GM18951 (cell line): ENCODE measurements at regions not wholly inside any gene's neighbourhood (a gene's known extent, or its start where the extent isn't known, plus 50 kb on each side); places are given as distances from the start of the nearest gene placed in this dataset.
"Not testable (repeated sequence)": the region's sequence is repeated elsewhere in the genome, so short reads cannot be mapped to it uniquely, and the experiment has no call there.

ENCODE experiments used
- POLR2A ChIP-seq: IDR thresholded peaks from 4 replicates; pipeline ENCODE4 v1.6.1; 2011; ENCODE audit warnings: mild to moderate bottlenecking; ENCODE audit not compliant: insufficient read length, insufficient read depth; ENCODE audit errors: extremely low read depth
- in situ Hi-C: fragments of 300-500 bp; cut with MboI; formaldehyde crosslinking; loops from one replicate; pipeline ENCODE4 v1.12.0; 2022; ENCODE audit warnings: low sequenced_read_pairs, mixed read lengths, inconsistent platforms; ENCODE audit not compliant: unreplicated experiment

GRCh38 chr15:91431041-91431715 is 331.1 kb downstream of the SV2B start:
- TF ChIP-seq POLR2A, result no peak
- in situ Hi-C loops, result no loop called here

- in situ Hi-C loops, result no loop called here
- TF ChIP-seq POLR2A, result no peak
These were observed 335.1 kb downstream of the SV2B start for GRCh38 chr15:91435113-91435512.

- TF ChIP-seq POLR2A, result no peak
- in situ Hi-C loops, result no loop called here
These were observed 344.6 kb downstream of the SV2B start for GRCh38 chr15:91444656-91445055.

- no peak for TF ChIP-seq POLR2A
- in situ Hi-C loops, result no loop called here
These were observed 345.7 kb downstream of the SV2B start for GRCh38 chr15:91445695-91446228.

- TF ChIP-seq POLR2A, result no peak
- in situ Hi-C loops, result no loop called here
These were observed 348.1 kb downstream of the SV2B start for GRCh38 chr15:91447991-91448644.

- in situ Hi-C loops, result not testable (repeated sequence)
These were observed 353.3 kb downstream of the SV2B start for GRCh38 chr15:91453376-91453775.

GRCh38 chr15:91456251-91456718 is 356.2 kb downstream of the SV2B start:
- no peak for TF ChIP-seq POLR2A
- in situ Hi-C loops, result no loop called here

GRCh38 chr15:91456921-91457320 is 356.9 kb downstream of the SV2B start:
- no peak for TF ChIP-seq POLR2A
- in situ Hi-C loops, result no loop called here

- no peak for TF ChIP-seq POLR2A
- in situ Hi-C loops, result no loop called here
These were observed 361.3 kb downstream of the SV2B start for GRCh38 chr15:91461377-91461776.

- no peak for TF ChIP-seq POLR2A
- in situ Hi-C loops, result no loop called here
These were observed 365.0 kb downstream of the SV2B start for GRCh38 chr15:91465086-91465485.

GRCh38 chr15:91465696-91466095 is 365.6 kb downstream of the SV2B start:
- in situ Hi-C loops, result no loop called here
- TF ChIP-seq POLR2A, result no peak

GRCh38 chr15:91468871-91469580 is 369.0 kb downstream of the SV2B start:
- in situ Hi-C loops, result no loop called here
- no peak for TF ChIP-seq POLR2A

- TF ChIP-seq POLR2A, result no peak
- in situ Hi-C loops, result no loop called here
These were observed 369.8 kb downstream of the SV2B start for GRCh38 chr15:91469632-91470567.

GRCh38 chr15:91471468-91471867 is 371.4 kb downstream of the SV2B start:
- in situ Hi-C loops, result no loop called here
- TF ChIP-seq POLR2A, result no peak
